ENCODE measurements at regions not wholly inside any gene's neighbourhood (a gene's known extent, or its start where the extent isn't known, plus 50 kb on each side); places are given as distances from the start of the nearest gene placed in this dataset.

DNA sequence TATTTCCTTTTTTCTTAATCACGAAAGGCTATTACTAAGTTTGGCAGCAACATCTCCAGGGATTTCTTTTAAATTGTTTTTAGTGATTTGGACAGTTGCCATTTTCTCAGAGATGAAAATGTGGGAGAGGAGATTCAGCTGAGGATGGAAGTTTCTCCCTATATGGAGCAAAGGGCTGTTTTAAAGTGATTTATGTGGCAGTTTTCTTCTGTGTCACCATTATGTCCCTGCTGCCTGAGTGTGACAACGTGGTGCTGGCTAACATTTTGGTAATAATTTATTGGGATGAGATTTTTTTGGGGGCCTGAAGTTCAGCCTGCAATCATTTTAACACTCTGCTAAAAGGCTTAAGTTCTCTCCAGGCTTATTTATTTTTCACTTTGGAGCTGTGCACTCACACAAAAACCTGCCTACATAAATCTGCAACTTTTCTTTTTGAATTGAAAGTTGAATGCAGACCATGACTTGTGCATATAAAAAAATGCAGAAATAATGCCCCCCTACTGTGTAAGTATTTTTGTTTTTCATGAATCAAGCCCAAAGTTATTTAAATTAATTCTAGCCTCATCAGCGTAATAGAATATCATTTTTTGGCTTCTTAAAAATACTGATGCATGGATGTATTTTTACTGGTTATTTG is 210.9 kb downstream of the ZIC1 start (continued):
- TF ChIP-seq, protein P1, sequence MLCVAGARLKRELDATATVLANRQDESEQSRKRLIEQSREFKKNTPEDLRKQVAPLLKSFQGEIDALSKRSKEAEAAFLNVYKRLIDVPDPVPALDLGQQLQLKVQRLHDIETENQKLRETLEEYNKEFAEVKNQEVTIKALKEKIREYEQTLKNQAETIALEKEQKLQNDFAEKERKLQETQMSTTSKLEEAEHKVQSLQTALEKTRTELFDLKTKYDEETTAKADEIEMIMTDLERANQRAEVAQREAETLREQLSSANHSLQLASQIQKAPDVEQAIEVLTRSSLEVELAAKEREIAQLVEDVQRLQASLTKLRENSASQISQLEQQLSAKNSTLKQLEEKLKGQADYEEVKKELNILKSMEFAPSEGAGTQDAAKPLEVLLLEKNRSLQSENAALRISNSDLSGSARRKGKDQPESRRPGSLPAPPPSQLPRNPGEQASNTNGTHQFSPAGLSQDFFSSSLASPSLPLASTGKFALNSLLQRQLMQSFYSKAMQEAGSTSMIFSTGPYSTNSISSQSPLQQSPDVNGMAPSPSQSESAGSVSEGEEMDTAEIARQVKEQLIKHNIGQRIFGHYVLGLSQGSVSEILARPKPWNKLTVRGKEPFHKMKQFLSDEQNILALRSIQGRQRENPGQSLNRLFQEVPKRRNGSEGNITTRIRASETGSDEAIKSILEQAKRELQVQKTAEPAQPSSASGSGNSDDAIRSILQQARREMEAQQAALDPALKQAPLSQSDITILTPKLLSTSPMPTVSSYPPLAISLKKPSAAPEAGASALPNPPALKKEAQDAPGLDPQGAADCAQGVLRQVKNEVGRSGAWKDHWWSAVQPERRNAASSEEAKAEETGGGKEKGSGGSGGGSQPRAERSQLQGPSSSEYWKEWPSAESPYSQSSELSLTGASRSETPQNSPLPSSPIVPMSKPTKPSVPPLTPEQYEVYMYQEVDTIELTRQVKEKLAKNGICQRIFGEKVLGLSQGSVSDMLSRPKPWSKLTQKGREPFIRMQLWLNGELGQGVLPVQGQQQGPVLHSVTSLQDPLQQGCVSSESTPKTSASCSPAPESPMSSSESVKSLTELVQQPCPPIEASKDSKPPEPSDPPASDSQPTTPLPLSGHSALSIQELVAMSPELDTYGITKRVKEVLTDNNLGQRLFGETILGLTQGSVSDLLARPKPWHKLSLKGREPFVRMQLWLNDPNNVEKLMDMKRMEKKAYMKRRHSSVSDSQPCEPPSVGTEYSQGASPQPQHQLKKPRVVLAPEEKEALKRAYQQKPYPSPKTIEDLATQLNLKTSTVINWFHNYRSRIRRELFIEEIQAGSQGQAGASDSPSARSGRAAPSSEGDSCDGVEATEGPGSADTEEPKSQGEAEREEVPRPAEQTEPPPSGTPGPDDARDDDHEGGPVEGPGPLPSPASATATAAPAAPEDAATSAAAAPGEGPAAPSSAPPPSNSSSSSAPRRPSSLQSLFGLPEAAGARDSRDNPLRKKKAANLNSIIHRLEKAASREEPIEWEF (IDR thresholded peaks at IDR 0.05; ENCODE audit: insufficient replicate concordance, low read depth, low read length), result no peak
- no peak for TF ChIP-seq TARDBP (IDR thresholded peaks at IDR 0.05; ENCODE audit: borderline replicate concordance)
- TF ChIP-seq, protein P2, sequence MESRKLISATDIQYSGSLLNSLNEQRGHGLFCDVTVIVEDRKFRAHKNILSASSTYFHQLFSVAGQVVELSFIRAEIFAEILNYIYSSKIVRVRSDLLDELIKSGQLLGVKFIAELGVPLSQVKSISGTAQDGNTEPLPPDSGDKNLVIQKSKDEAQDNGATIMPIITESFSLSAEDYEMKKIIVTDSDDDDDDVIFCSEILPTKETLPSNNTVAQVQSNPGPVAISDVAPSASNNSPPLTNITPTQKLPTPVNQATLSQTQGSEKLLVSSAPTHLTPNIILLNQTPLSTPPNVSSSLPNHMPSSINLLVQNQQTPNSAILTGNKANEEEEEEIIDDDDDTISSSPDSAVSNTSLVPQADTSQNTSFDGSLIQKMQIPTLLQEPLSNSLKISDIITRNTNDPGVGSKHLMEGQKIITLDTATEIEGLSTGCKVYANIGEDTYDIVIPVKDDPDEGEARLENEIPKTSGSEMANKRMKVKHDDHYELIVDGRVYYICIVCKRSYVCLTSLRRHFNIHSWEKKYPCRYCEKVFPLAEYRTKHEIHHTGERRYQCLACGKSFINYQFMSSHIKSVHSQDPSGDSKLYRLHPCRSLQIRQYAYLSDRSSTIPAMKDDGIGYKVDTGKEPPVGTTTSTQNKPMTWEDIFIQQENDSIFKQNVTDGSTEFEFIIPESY (IDR thresholded peaks at IDR 0.05), result no peak
- TF ChIP-seq ZZZ3 (IDR thresholded peaks at IDR 0.05; ENCODE audit: control insufficient read depth, insufficient read length, low read depth), result no peak
- no peak for TF ChIP-seq RAD51 (IDR thresholded peaks at IDR 0.05)
